Loucy (cell line): ENCODE measurements at regions not wholly inside any gene's neighbourhood (a gene's known extent, or its start where the extent isn't known, plus 50 kb on each side); places are given as distances from the start of the nearest gene placed in this dataset.

Experiments used
- H2AFZ ChIP-seq: fragments of 200-600 bp; sonication (generic); 2 replicates; pipeline ENCODE4 v1.6.0; 2016; ENCODE audit warnings: antibody characterized with exemption, mild to moderate bottlenecking, low read length, moderate library complexity
- H3F3A ChIP-seq: fragments of 200-600 bp; 2 replicates; pipeline ENCODE4 v1.6.0; 2016; ENCODE audit warnings: antibody characterized with exemption, low read depth, mild to moderate bottlenecking
- H3K27me3 ChIP-seq: fragments of 200-600 bp; sonication (generic); 2 replicates; pipeline ENCODE4 v1.6.1; 2014; ENCODE audit warnings: low read length, mild to moderate bottlenecking; ENCODE audit not compliant: insufficient read depth, poor library complexity, severe bottlenecking
- H3K36me3 ChIP-seq: fragments of 200-600 bp; sonication (generic); 2 replicates; pipeline ENCODE4 v1.6.1; 2016; ENCODE audit warnings: low read length; ENCODE audit not compliant: insufficient read depth
- H3K4me1 ChIP-seq: fragments of 200-600 bp; sonication (generic); 2 replicates; pipeline ENCODE4 v1.5.1; 2014; ENCODE audit warnings: low read length, mild to moderate bottlenecking; ENCODE audit not compliant: insufficient read depth, poor library complexity, severe bottlenecking
- H3K4me2 ChIP-seq: fragments of 200-600 bp; sonication (generic); 2 replicates; pipeline ENCODE4 v1.6.0; 2014; ENCODE audit warnings: antibody characterized with exemption, low read length, low read depth, mild to moderate bottlenecking; ENCODE audit not compliant: poor library complexity, severe bottlenecking
- H3K4me3 ChIP-seq: fragments of 200-600 bp; sonication (generic); 2 replicates; pipeline ENCODE4 v1.5.1; 2014; ENCODE audit warnings: low read length, mild to moderate bottlenecking, mixed read lengths; ENCODE audit not compliant: poor library complexity, severe bottlenecking
- H3K79me2 ChIP-seq: fragments of 200-600 bp; sonication (generic); 2 replicates; pipeline ENCODE4 v1.6.1; 2014; ENCODE audit warnings: low read length; ENCODE audit not compliant: insufficient read depth
- H3K9ac ChIP-seq: fragments of 200-600 bp; sonication (generic); 2 replicates; pipeline ENCODE4 v1.6.0; 2014; ENCODE audit warnings: mild to moderate bottlenecking, low read depth, low read length, moderate library complexity; ENCODE audit not compliant: poor library complexity, severe bottlenecking
- H3K9me2 ChIP-seq: fragments of 200-600 bp; sonication (generic); replicated peaks from 2 replicates; pipeline ENCODE4 v1.6.1; 2016; ENCODE audit warnings: low read depth, low read length, mixed read lengths
- H3K9me3 ChIP-seq: fragments of 200-600 bp; sonication (generic); 2 replicates; pipeline ENCODE4 v1.6.1; 2014; ENCODE audit warnings: mild to moderate bottlenecking, antibody characterized with exemption, low read length, low read depth; ENCODE audit not compliant: insufficient read depth
- H4K20me1 ChIP-seq: fragments of 200-600 bp; sonication (generic); 2 replicates; pipeline ENCODE4 v1.6.0; 2014; ENCODE audit warnings: antibody characterized with exemption, low read length, mild to moderate bottlenecking; ENCODE audit not compliant: insufficient read depth, poor library complexity, severe bottlenecking
- EZH2phosphoT487 ChIP-seq: fragments of 200-600 bp; IDR thresholded peaks from 2 replicates; pipeline ENCODE4 v1.6.1; 2018; ENCODE audit warnings: antibody characterized with exemption, mild to moderate bottlenecking, moderate library complexity, borderline replicate concordance
- TF ChIP-seq, protein P1 (sequence below): fragments of 200-600 bp; sonication (generic); conservative IDR thresholded peaks from 2 replicates; pipeline ENCODE4 v1.5.1; 2014; ENCODE audit warnings: mild to moderate bottlenecking, antibody characterized with exemption, low read length

DNA sequence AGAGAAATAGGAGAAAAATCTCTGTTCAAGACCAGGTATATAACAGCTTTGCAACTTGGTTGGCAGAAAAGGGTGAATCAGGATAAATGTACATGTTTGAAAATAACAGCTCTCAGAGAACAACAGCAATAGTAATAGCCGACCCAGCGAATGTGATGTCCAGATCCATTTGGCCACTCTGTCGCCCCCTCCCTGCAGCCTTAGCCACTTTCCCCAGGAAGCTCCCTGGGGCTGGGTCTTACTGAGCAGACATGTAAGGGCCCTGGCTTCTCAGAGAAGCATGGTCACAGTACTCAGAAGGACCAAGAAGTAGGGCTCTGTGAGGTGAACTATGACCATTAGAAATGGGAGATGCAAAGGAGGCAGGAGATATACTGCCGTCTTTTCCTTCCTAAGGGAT lies 154.1 kb upstream of the SNX19 start:
- Histone ChIP-seq H3K9ac (no peak overlapping the region), H3K4me3 (no peak overlapping the region), H3K4me1 (no peaks in the 10 kb centered on the region), H2AFZ (no peak overlapping the region), H3K9me2 (no peaks in the 10 kb centered on the region), H3K9me3 (no peaks in the 10 kb centered on the region), H4K20me1 (no peaks in the 10 kb centered on the region), H3K27me3 (no peaks in the 10 kb centered on the region), H3K36me3 (no peaks in the 10 kb centered on the region), H3K79me2 (no peaks in the 10 kb centered on the region), H3K4me2 (no peak overlapping the region), H3F3A (no peaks in the 10 kb centered on the region)
- TF ChIP-seq, protein P1, sequence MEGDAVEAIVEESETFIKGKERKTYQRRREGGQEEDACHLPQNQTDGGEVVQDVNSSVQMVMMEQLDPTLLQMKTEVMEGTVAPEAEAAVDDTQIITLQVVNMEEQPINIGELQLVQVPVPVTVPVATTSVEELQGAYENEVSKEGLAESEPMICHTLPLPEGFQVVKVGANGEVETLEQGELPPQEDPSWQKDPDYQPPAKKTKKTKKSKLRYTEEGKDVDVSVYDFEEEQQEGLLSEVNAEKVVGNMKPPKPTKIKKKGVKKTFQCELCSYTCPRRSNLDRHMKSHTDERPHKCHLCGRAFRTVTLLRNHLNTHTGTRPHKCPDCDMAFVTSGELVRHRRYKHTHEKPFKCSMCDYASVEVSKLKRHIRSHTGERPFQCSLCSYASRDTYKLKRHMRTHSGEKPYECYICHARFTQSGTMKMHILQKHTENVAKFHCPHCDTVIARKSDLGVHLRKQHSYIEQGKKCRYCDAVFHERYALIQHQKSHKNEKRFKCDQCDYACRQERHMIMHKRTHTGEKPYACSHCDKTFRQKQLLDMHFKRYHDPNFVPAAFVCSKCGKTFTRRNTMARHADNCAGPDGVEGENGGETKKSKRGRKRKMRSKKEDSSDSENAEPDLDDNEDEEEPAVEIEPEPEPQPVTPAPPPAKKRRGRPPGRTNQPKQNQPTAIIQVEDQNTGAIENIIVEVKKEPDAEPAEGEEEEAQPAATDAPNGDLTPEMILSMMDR, result no peak
- TF ChIP-seq EZH2phosphoT487, result no peak

GRCh38 chr11:131073167-131073566 lies 156.9 kb upstream of the SNX19 start:
- H3F3A ChIP-seq, result no peaks in the 10 kb centered on the region
- no peaks in the 10 kb centered on the region for H3K27me3 ChIP-seq
- no peak overlapping the region for H3K9ac ChIP-seq
- no peaks in the 10 kb centered on the region for H3K79me2 ChIP-seq
- H3K4me2 ChIP-seq, result no peak overlapping the region
- no peaks in the 10 kb centered on the region for H4K20me1 ChIP-seq
- no peak overlapping the region for H2AFZ ChIP-seq
- no peaks in the 10 kb centered on the region for H3K9me2 ChIP-seq
- no peaks in the 10 kb centered on the region for H3K4me1 ChIP-seq
- TF ChIP-seq EZH2phosphoT487, result no peak
- TF ChIP-seq, protein P1, result no peak
- no peak overlapping the region for H3K4me3 ChIP-seq
- no peaks in the 10 kb centered on the region for H3K9me3 ChIP-seq
- no peaks in the 10 kb centered on the region for H3K36me3 ChIP-seq

GRCh38 chr11:131074573-131074972 lies 158.3 kb upstream of the SNX19 start:
- Histone ChIP-seq H3K9me2 (no peaks in the 10 kb centered on the region), H4K20me1 (no peaks in the 10 kb centered on the region), H3K4me2 (no peak overlapping the region), H3K36me3 (no peaks in the 10 kb centered on the region), H3K4me3 (no peak overlapping the region), H3K9ac (no peak overlapping the region), H3K9me3 (no peaks in the 10 kb centered on the region), H3K79me2 (no peaks in the 10 kb centered on the region), H2AFZ (no peak overlapping the region), H3K27me3 (no peaks in the 10 kb centered on the region), H3K4me1 (no peaks in the 10 kb centered on the region), H3F3A (no peaks in the 10 kb centered on the region)
- TF ChIP-seq EZH2phosphoT487, result no peak
- TF ChIP-seq, protein P1, result no peak
